MCF 10A (cell line): ENCODE measurements at regions not wholly inside any gene's neighbourhood (a gene's known extent, or its start where the extent isn't known, plus 50 kb on each side); places are given as distances from the start of the nearest gene placed in this dataset.

Source experiments
- BruUV-seq: library from RNA; stranded (reverse); fragments of 400-500 nt; replicated peaks from 2 replicates; lab custom pipeline; 2021; lab: Mats Ljungman, UMichigan
- CTCF ChIA-PET: fragments of 300-600 bp; sonication (Branson Sonifier 250); formaldehyde crosslinking; extraction: SDS; loops from one replicate; lab custom pipeline; 2021; ENCODE audit warnings: antibody characterized with exemption, inconsistent platforms; lab: Yijun Ruan, JAX
- POLR2A ChIA-PET: fragments of 300-600, 350-650 bp; sonication (Branson Sonifier 250); formaldehyde crosslinking; extraction: SDS; loops from one replicate; lab custom pipeline; 2020; ENCODE audit warnings: antibody characterized with exemption, inconsistent platforms; lab: Yijun Ruan, JAX
- DNase-seq: peaks from one replicate; pipeline ENCODE4 v3.0.0-alpha.2; 2018; ENCODE audit not compliant: unreplicated experiment
- H3K27ac Mint-ChIP-seq: one replicate; pipeline ENCODE4 v1.8.0; 2022; ENCODE audit warnings: mild to moderate bottlenecking, low read depth, mixed read lengths; ENCODE audit not compliant: unreplicated experiment
- H3K27me3 Mint-ChIP-seq: one replicate; pipeline ENCODE4 v1.8.0; 2022; ENCODE audit warnings: mixed read lengths; ENCODE audit not compliant: insufficient read depth, unreplicated experiment
- H3K36me3 Mint-ChIP-seq: one replicate; pipeline ENCODE4 v1.8.0; 2022; ENCODE audit warnings: mild to moderate bottlenecking, moderate library complexity, mixed read lengths; ENCODE audit not compliant: insufficient read depth, unreplicated experiment
- H3K4me1 Mint-ChIP-seq: one replicate; pipeline ENCODE4 v1.8.0; 2022; ENCODE audit warnings: mixed read lengths; ENCODE audit not compliant: insufficient read depth, unreplicated experiment
- H3K4me3 Mint-ChIP-seq: one replicate; pipeline ENCODE4 v1.8.0; 2022; ENCODE audit warnings: mild to moderate bottlenecking, moderate library complexity, mixed read lengths; ENCODE audit not compliant: unreplicated experiment
- H3K9me3 Mint-ChIP-seq: one replicate; pipeline ENCODE4 v1.8.0; 2022; ENCODE audit warnings: mixed read lengths; ENCODE audit not compliant: unreplicated experiment
- CTCF ChIP-seq: fragments of 200-600 bp; IDR thresholded peaks from one replicate; pipeline ENCODE4 v1.8.0; 2022; ENCODE audit warnings: antibody characterized with exemption, mild to moderate bottlenecking; ENCODE audit not compliant: unreplicated experiment
- intact Hi-C: fragments of 100-400 bp; cut with micrococcal nuclease; formaldehyde crosslinking; loops from 2 replicates; pipeline ENCODE4 v1.14.1; 2022

GRCh38 chr3:30964612-30965011 is 70.2 kb upstream of the GADL1 start:
- intact Hi-C loops, result no loop called here
- Mint-ChIP-seq H3K27me3 (no peaks in the 10 kb centered on the region), H3K4me3 (no peak overlapping the region), H3K4me1 (peaks cover 6% of the 10 kb centered on the region), H3K9me3 (no peaks in the 10 kb centered on the region), H3K36me3 (no peaks in the 10 kb centered on the region), H3K27ac (no peak overlapping the region)
- TF ChIP-seq CTCF, result no peak
- peak; percentile 59 for DNase-seq
- ChIA-PET POLR2A (interaction anchor here (0.8 to 1.2 kb wide), 4 partner anchors 64 to 194 kb away, joined by 3 to 6 read pairs (median 3); no protein-coding TSS in a partner anchor), CTCF (interaction anchor here (0.8 to 1.0 kb wide), 2 partner anchors 115 to 168 kb away, joined by 3 to 4 read pairs; no protein-coding TSS in a partner anchor)
- no TSS peak for BruUV-seq

DNA sequence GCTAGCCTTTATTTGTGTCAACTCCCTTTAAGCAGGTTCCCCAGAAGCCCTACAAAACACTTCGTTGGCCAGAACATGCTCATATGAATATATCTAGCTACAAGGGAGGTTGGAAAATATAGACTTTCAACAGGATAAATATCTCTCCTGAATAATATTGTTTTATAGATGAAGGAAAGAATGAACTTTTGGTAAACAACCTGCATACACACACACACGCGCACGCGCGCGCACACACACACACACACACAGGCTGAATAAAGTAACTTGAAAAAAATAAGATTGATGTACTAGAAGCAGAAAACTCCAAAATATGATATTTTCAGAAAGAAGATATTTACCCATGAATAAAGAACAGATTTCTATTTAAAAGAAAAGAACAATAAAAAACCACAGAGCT is 72.4 kb upstream of the GADL1 start:
- no peak for DNase-seq
- BruUV-seq, result no TSS peak
- Mint-ChIP-seq H3K4me3 (no peak overlapping the region), H3K9me3 (no peaks in the 10 kb centered on the region), H3K36me3 (no peaks in the 10 kb centered on the region), H3K27me3 (no peaks in the 10 kb centered on the region), H3K4me1 (peaks cover 13% of the 10 kb centered on the region), H3K27ac (no peak overlapping the region)
- ChIA-PET CTCF (interaction anchor here (0.7 to 2.0 kb wide), 6 partner anchors 19 to 566 kb away, joined by 3 to 11 read pairs (median 4); partner anchors contain the start of gene STT3B), POLR2A (interaction anchor here (1.1 to 1.6 kb wide), 2 partner anchors 75 to 165 kb away, joined by 3 to 4 read pairs; no protein-coding TSS in a partner anchor)
- intact Hi-C loops, result no loop called here
- TF ChIP-seq CTCF, result no peak

- Mint-ChIP-seq H3K27ac (no peak overlapping the region), H3K27me3 (no peaks in the 10 kb centered on the region), H3K9me3 (no peaks in the 10 kb centered on the region), H3K36me3 (no peaks in the 10 kb centered on the region), H3K4me1 (peaks cover 6% of the 10 kb centered on the region), H3K4me3 (no peak overlapping the region)
- peak; percentile 40 for TF ChIP-seq CTCF
- peak; percentile 60 for DNase-seq
- ChIA-PET POLR2A (interaction anchor here (0.7 to 1.2 kb wide), 7 partner anchors 71 to 201 kb away, joined by 3 to 4 read pairs (median 4); no protein-coding TSS in a partner anchor), CTCF (interaction anchor here (1.1 to 2.4 kb wide), 3 partner anchors 16 to 201 kb away, joined by 5 to 7 read pairs (median 5); no protein-coding TSS in a partner anchor)
- no TSS peak for BruUV-seq
- intact Hi-C loops, result loop anchor here (1.0 to 10.0 kb wide), 3 partner anchors 162 to 475 kb away; no protein-coding TSS in a partner anchor
Measured at GRCh38 chr3:30970183-30970582, 75.7 kb upstream of the GADL1 start.

GRCh38 chr3:30972449-30972848 is 78.0 kb upstream of the GADL1 start:
- H3K27me3 Mint-ChIP-seq, result no peaks in the 10 kb centered on the region
- intact Hi-C loops, result loop anchor here (10.0 kb wide), 1 partner anchor 472 kb away; no protein-coding TSS in a partner anchor
- DNase-seq, result no peak
- BruUV-seq, result no TSS peak
- no peaks in the 10 kb centered on the region for H3K9me3 Mint-ChIP-seq
- TF ChIP-seq CTCF, result no peak
- H3K27ac Mint-ChIP-seq, result no peak overlapping the region
- peaks cover 6% of the 10 kb centered on the region for H3K4me1 Mint-ChIP-seq
- no peak overlapping the region for H3K4me3 Mint-ChIP-seq
- ChIA-PET CTCF (interaction anchor here (1.6 to 1.8 kb wide), 2 partner anchors 123 to 157 kb away, joined by 3 to 6 read pairs; no protein-coding TSS in a partner anchor), POLR2A (interaction anchor here (0.7 to 2.1 kb wide), 5 partner anchors 9 to 42 kb away, joined by 3 to 5 read pairs (median 3); no protein-coding TSS in a partner anchor)
- H3K36me3 Mint-ChIP-seq, result no peaks in the 10 kb centered on the region
